ENCODE measurements at regions not wholly inside any gene's neighbourhood (a gene's known extent, or its start where the extent isn't known, plus 50 kb on each side); places are given as distances from the start of the nearest gene placed in this dataset.

- TF ChIP-seq CTCF (conservative IDR thresholded peaks at IDR 0.05; ENCODE audit: low read length), result no peak
- no peak for TF ChIP-seq EZH2phosphoT487 (IDR thresholded peaks at IDR 0.05; ENCODE audit: borderline replicate concordance, low read depth, low read length)
These were observed 188.7 kb upstream of the SALL3 start for GRCh38 chr18:78790960-78791359.
